Testis (tissue), 2 donors: ENCODE measurements at regions not wholly inside any gene's neighbourhood (a gene's known extent, or its start where the extent isn't known, plus 50 kb on each side); places are given as distances from the start of the nearest gene placed in this dataset.
"Not testable (repeated sequence)": the region's sequence is repeated elsewhere in the genome, so short reads cannot be mapped to it uniquely, and the experiment has no call there.

Experiments
- DNase-seq: peaks from one replicate; pipeline ENCODE4 v3.0.0-alpha.2; 2019
- H3K27ac ChIP-seq, 2 donors: fragments of 200-600 bp; sonication (generic); one replicate each; pipeline ENCODE4 v1.5.1; 2019
- H3K27me3 ChIP-seq: fragments of 200-600 bp; sonication (generic); one replicate; pipeline ENCODE4 v1.5.1; 2019
- H3K36me3 ChIP-seq: fragments of 200-600 bp; sonication (generic); one replicate; pipeline ENCODE4 v1.5.1; 2017; ENCODE audit warnings: low read depth; ENCODE audit errors: missing control alignments
- H3K4me1 ChIP-seq: fragments of 200-600 bp; sonication (generic); one replicate; pipeline ENCODE4 v1.5.1; 2019
- H3K4me3 ChIP-seq, 2 donors: fragments of 200-600 bp; sonication (generic); one replicate each; pipeline ENCODE4 v1.5.1; 2017 to 2019
- H3K9me3 ChIP-seq: fragments of 200-600 bp; sonication (generic); one replicate; pipeline ENCODE4 v1.5.1; 2017
- WGBS, 2 donors: methylation state at CpG; one replicate each; pipeline ENCODE4 v1.1.5; 2018; 5-methylcytosine and 5-hydroxymethylcytosine counted together
- intact Hi-C: fragments of 100-400 bp; cut with DNase I; formaldehyde crosslinking; loops from one replicate; pipeline ENCODE4 v1.15.1; 2023; ENCODE audit warnings: low total_unique reads
- TF ChIP-seq, protein P1 (sequence below), 3 experiments: fragments of 450-650 bp in 2 of 3; fragments of 200-600 bp in 1 of 3; sonication (generic) in 1 of 3; IDR thresholded peaks; one replicate each; pipeline ENCODE4 v1.5.1; 2016 to 2019; ENCODE audit warnings: antibody characterized with exemption in 3 of 3, mild to moderate bottlenecking in 2 of 3, moderate library complexity in 1 of 3

DNA sequence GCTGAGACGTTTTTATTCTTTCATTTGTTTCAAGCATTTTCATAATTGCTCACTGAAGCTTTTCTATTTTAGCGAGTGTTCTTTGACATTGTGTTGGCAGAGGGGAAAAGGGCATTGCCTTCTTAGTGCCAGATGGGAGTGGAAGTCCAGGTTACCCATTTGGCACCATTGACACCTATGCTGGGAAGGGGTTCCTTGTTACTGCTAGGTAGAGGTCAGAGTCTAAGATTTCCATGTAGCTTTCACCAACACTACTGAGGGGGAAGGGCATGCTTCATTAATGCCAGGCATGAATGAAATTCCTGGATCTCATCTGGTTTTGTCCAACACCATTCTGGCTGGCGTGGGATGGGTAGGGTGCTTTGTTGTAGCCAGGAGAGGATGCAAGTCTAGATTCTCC lies 191.3 kb upstream of the PLGLB1 start:
- DNase-seq, H3K4me1 ChIP-seq, H3K4me3 ChIP-seq, H3K9me3 ChIP-seq, H3K27ac ChIP-seq, H3K36me3 ChIP-seq, H3K27me3 ChIP-seq, intact Hi-C loops: not testable (repeated sequence)
- WGBS, 2 donors: 75 to 86% methylated on average over 1 to 2 of the region's 3 CpGs

DNA sequence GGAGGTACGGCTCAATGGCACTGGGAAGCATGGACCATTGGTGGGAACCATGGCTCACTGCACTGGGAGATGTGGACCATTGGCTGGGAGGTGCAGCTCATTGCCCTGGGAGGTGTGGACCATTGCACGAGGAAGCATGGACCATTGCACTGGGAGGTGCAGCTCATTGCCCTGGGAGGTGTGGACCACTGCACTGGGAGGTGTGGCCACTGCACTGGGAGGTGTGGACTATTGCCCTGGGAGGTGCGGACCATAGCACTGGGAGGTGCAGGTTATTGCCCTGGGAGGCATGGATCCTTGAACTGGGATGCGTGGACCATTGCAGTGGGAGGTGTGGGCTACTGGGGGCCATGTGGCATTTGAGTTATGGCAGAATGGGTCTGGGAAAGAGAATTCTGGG lies 195.4 kb upstream of the PLGLB1 start:
- H3K27ac ChIP-seq, DNase-seq, H3K27me3 ChIP-seq, H3K4me1 ChIP-seq, H3K36me3 ChIP-seq, intact Hi-C loops, H3K9me3 ChIP-seq, H3K4me3 ChIP-seq: not testable (repeated sequence)
- no CpG with 5 or more reads among the region's 4 CpGs for WGBS, 2 donors

DNA sequence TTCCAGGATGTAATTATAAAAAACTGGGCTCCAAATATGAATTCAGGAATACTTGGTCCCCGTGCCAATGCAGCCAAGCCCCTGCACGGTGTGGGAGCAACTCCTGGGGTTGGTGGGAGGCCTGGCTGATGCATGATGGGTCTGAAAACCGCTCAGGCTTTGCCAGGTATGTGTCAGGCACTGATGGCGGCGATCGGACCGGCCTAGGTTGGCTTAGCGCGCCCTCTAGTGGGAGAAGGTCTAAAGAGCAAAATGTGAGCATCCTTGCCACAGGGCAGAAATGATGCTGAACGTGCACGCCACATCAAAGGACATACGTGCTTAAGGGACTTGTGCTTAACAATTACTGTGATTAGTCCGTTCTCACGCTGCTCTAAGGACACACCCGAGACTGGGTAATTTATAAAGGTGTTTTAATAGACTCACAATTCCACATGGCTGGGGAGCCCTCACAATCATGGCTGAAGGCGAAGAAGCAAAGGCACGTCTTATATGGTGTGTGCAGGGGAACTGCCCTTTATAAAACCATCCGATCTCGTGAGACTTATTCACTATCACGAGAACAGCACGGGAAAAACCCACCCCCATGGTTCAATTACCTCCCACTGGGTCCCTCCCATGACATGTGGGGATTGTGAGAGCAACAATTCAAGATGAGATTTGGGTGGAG lies 196.2 kb upstream of the PLGLB1 start:
- WGBS, 2 donors: 5 to 25% methylated on average over 2 to 7 of the region's 21 CpGs
- DNase-seq, H3K9me3 ChIP-seq, H3K27ac ChIP-seq, H3K4me1 ChIP-seq, intact Hi-C loops, H3K4me3 ChIP-seq, H3K27me3 ChIP-seq, H3K36me3 ChIP-seq: not testable (repeated sequence)
- TF ChIP-seq, protein P1, sequence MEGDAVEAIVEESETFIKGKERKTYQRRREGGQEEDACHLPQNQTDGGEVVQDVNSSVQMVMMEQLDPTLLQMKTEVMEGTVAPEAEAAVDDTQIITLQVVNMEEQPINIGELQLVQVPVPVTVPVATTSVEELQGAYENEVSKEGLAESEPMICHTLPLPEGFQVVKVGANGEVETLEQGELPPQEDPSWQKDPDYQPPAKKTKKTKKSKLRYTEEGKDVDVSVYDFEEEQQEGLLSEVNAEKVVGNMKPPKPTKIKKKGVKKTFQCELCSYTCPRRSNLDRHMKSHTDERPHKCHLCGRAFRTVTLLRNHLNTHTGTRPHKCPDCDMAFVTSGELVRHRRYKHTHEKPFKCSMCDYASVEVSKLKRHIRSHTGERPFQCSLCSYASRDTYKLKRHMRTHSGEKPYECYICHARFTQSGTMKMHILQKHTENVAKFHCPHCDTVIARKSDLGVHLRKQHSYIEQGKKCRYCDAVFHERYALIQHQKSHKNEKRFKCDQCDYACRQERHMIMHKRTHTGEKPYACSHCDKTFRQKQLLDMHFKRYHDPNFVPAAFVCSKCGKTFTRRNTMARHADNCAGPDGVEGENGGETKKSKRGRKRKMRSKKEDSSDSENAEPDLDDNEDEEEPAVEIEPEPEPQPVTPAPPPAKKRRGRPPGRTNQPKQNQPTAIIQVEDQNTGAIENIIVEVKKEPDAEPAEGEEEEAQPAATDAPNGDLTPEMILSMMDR (IDR thresholded peaks at IDR 0.05): peak in 1 of 3 experiments; percentile 15

DNA sequence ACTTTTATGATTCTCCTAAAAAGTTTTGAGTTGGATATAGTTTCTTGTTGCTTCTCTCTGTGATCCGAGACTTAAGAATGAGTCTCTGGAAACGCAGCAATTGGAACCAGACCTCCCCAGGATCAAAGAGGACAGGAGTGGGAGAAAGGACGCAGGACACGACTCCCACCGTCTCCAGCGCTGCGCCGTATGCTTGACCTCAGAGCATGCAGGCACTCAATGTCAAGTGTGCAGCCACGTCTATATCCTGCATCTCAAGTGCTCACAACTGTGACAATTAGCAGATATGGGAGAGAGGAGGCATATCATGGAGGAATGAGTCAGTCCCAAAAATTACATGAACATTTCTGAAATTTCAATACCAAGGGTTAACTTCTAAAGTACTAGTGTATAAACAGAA lies 199.0 kb upstream of the PLGLB1 start:
- intact Hi-C loops: not testable (repeated sequence)

DNA sequence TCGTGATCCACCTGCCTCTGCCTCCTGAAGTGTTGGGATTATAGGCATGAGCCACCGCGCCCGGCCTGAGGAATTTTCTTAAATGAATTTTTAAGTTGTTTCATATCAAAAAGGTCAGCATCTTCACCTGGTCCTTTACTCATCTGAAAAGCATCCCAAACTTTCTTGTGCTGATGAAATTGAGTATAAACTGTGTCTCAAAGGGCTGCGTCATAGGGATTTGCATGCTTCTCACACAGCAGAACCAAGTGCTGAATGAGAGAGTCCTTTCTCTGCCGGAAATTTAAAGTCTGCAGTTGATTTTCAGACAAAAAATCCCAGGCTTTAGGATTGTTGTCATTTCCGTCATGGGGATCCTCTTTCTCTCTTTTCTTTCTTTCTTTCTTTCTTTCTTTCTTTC lies 200.5 kb upstream of the PLGLB1 start:
- intact Hi-C loops, DNase-seq: not testable (repeated sequence)

More for the DNA sequence above, 199.0 kb upstream of the PLGLB1 start:
- H3K27me3 ChIP-seq, H3K4me3 ChIP-seq, H3K9me3 ChIP-seq, H3K27ac ChIP-seq, H3K4me1 ChIP-seq, H3K36me3 ChIP-seq, DNase-seq: not testable (repeated sequence)
- WGBS, 2 donors: 65 to 78% methylated on average over 9 of the region's 9 CpGs

DNA sequence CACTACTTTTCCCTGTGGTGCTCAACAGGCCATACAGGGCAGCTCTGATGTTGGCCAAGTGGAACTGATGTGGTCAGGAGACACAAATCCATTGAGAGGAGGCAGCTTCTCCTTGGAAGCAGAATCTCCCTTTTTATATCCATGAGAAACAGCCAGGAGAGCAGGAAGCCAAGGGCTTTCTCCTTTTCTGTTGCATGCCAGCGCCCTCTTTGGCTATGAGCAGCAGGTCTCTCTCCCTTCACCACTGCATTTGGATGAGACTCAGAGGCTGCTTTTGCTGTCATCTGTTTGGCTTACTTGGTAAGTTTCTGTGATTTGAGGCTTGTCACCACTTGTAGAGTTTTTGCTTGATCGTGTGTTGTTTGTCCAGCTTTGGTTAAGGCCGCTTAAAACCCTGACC lies 202.2 kb upstream of the PLGLB1 start:
- H3K36me3 ChIP-seq, H3K27ac ChIP-seq, H3K4me3 ChIP-seq, intact Hi-C loops, H3K9me3 ChIP-seq, H3K4me1 ChIP-seq, DNase-seq, H3K27me3 ChIP-seq: not testable (repeated sequence)
- 25 to 100% methylated on average over 1 to 2 of the region's 3 CpGs for WGBS, 2 donors

More for the DNA sequence above, 200.5 kb upstream of the PLGLB1 start:
- not testable (repeated sequence) for H3K4me1 ChIP-seq, H3K27ac ChIP-seq, H3K36me3 ChIP-seq, H3K4me3 ChIP-seq, H3K9me3 ChIP-seq, H3K27me3 ChIP-seq
- WGBS, 2 donors: 82 to 88% methylated on average over 7 of the region's 7 CpGs

DNA sequence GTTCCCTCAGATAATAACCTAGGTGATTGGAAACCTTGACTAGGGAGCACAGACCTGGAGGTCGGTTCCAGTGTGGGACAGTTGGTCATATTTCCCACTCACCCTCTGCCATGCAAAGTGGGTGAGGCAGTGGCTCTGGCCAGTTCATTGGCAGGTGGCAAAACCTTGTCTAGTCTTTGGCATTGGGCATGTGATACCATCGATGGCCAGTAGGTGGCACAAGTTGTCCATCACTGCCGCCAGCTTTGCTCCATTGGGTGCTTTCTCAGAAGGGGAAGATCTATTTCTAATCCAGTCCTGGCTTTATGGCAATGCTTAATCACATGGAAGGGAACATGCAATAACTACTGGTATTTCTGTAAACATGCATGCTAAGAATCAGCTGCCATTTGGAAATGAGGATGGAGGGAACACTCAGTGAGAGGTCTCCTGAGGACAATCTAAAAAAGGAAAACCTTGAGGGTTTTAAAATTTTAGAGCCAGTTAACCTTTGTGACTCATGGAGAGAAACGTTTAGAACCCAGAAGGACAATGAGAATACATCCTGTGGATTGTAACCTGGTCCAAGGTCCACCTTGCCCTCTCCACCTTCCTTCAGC lies 207.5 kb upstream of the PLGLB1 start:
- H3K4me3 ChIP-seq, H3K36me3 ChIP-seq, H3K4me1 ChIP-seq, H3K27ac ChIP-seq, H3K27me3 ChIP-seq, intact Hi-C loops, H3K9me3 ChIP-seq, DNase-seq: not testable (repeated sequence)
- whole genome bisulfite sequencing, 2 donors: 5% methylated on average over 2 of the region's 4 CpGs; no CpG with 5 or more reads in 1 of the 2 donors
- TF ChIP-seq, protein P1 (IDR thresholded peaks at IDR 0.05): peak in 1 of 3 experiments; percentile 67

DNA sequence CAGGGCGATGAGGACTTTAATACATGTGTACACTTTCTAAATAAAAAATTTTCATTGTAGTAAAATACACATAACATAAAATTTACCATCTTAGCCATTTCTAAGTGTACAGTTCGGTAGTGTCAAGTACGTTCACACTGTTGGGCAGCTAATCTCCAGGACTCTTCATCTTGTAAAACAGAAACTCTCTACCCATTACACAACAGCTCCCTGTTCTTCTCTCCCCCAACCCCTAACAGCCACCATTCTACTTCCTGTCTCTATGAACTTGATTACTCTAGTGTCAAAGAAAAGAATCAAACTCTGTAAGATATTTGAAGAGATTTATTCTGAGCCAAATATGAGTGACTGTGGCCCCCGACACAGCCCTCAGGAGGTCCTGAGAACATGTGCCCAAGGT lies 208.3 kb upstream of the PLGLB1 start:
- 86% methylated on average over 3 of the region's 4 CpGs; no CpG with 5 or more reads in 1 of the 2 donors for WGBS, 2 donors
- H3K4me1 ChIP-seq, DNase-seq, H3K36me3 ChIP-seq, H3K27me3 ChIP-seq, H3K27ac ChIP-seq, intact Hi-C loops, H3K9me3 ChIP-seq, H3K4me3 ChIP-seq: not testable (repeated sequence)

DNA sequence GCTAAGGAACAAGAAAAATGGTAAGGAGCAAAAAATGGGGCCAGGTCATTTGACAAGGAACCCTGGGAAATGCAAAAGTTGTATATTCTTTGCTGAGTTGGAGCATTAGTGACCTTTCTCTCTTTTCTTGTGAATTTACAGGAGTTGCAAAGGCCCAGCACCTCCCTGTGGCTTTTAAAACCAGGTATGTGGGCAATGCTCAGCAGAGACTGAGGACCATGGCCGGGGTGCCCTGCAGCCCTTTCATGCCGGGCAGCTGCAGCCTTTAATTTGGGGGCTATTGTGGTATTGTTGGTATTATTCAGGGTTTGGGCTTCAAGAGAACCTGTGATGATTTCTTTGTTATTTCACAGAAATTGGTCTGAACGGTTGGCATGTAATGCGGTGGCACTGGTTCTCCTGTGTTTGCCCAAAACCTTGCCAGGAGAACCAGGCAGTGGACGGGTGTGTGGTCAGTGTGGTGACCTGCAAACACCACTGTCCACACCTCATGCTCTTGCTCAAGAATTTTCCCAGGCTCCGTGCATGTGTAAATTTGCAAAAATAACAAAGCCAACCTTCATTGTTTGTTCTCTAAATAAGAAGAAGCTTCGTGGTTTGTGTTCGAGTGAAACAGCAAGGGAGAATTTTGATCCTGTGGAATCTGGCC lies 213.8 kb upstream of the PLGLB1 start:
- H3K4me1 ChIP-seq, H3K4me3 ChIP-seq, H3K27ac ChIP-seq, H3K27me3 ChIP-seq, intact Hi-C loops, H3K36me3 ChIP-seq, H3K9me3 ChIP-seq, DNase-seq: not testable (repeated sequence)
- 95% methylated on average over 3 of the region's 8 CpGs; no CpG with 5 or more reads in 1 of the 2 donors for WGBS, 2 donors
